PC-9 (cell line): ENCODE measurements at regions not wholly inside any gene's neighbourhood (a gene's known extent, or its start where the extent isn't known, plus 50 kb on each side); places are given as distances from the start of the nearest gene placed in this dataset.

Experiments
- BruUV-seq: library from RNA; stranded (reverse); fragments of 400-500 nt; replicated peaks from 2 replicates; lab custom pipeline; 2021; lab: Mats Ljungman, UMichigan
- CTCF ChIA-PET: fragments of 300-600 bp; sonication (Branson Sonifier 250); formaldehyde crosslinking; loops from one replicate; lab custom pipeline; 2022; ENCODE audit warnings: antibody characterized with exemption; lab: Charles Lee
- POLR2A ChIA-PET: fragments of 300-600 bp; sonication (Branson Sonifier 250); formaldehyde crosslinking; loops from one replicate; lab custom pipeline; 2022; ENCODE audit warnings: antibody characterized with exemption; ENCODE audit not compliant: unreplicated experiment; lab: Charles Lee
- DNase-seq, 2 experiments: peaks; one replicate each; pipeline versions ENCODE4 v3.0.0 to v3.0.0-alpha.2; 2015 to 2022; ENCODE audit warnings: mixed read lengths in 1 of 2
- H2AFZ ChIP-seq: fragments of 200-600 bp; sonication (generic); 2 replicates; pipeline ENCODE4 v1.8.1; 2017; ENCODE audit warnings: antibody characterized with exemption
- H3F3A ChIP-seq: fragments of 200-600 bp; sonication (generic); 2 replicates; pipeline ENCODE4 v1.8.1; 2017; ENCODE audit warnings: antibody characterized with exemption, mild to moderate bottlenecking, low read depth; ENCODE audit not compliant: insufficient read depth
- H3K27ac ChIP-seq: fragments of 200-600 bp; sonication (generic); 2 replicates; pipeline ENCODE4 v1.6.1; 2016; ENCODE audit warnings: mixed run types
- H3K27me3 ChIP-seq: fragments of 200-600 bp; sonication (generic); 2 replicates; pipeline ENCODE4 v1.6.1; 2016; ENCODE audit warnings: low read depth, mixed run types; ENCODE audit not compliant: insufficient read depth
- H3K36me3 ChIP-seq: fragments of 200-600 bp; sonication (generic); 2 replicates; pipeline ENCODE4 v1.6.1; 2016; ENCODE audit warnings: low read depth, mixed run types
- H3K4me1 ChIP-seq: fragments of 200-600 bp; sonication (generic); replicated peaks from 2 replicates; pipeline ENCODE4 v1.6.1; 2016; ENCODE audit warnings: mixed run types; ENCODE audit not compliant: insufficient read depth
- H3K4me2 ChIP-seq: fragments of 200-600 bp; sonication (generic); 2 replicates; pipeline ENCODE4 v1.6.1; 2017; ENCODE audit warnings: mixed run types
- H3K4me3 ChIP-seq: fragments of 200-600 bp; sonication (generic); 2 replicates; pipeline ENCODE4 v1.6.1; 2016; ENCODE audit warnings: mixed run types
- H3K79me2 ChIP-seq: fragments of 200-600 bp; sonication (generic); 2 replicates; pipeline ENCODE4 v1.6.1; 2017; ENCODE audit warnings: low read depth, mixed run types
- H3K9me2 ChIP-seq: fragments of 200-600 bp; sonication (generic); 2 replicates; pipeline ENCODE4 v1.8.1; 2017; ENCODE audit warnings: mild to moderate bottlenecking; ENCODE audit not compliant: insufficient read depth
- H3K9me3 ChIP-seq: fragments of 200-600 bp; sonication (generic); 2 replicates; pipeline ENCODE4 v1.8.1; 2016; ENCODE audit warnings: low read depth; ENCODE audit not compliant: insufficient read depth
- H4K20me1 ChIP-seq: fragments of 200-600 bp; sonication (generic); 2 replicates; pipeline ENCODE4 v1.8.1; 2017; ENCODE audit not compliant: insufficient read depth
- CTCF ChIP-seq: fragments of 200-600 bp; sonication (generic); conservative IDR thresholded peaks from 2 replicates; pipeline ENCODE4 v1.6.1; 2017; ENCODE audit warnings: mixed run types, antibody characterized with exemption, mild to moderate bottlenecking, moderate library complexity
- EZH2 ChIP-seq: fragments of 200-600 bp; sonication (generic); IDR thresholded peaks from 2 replicates; pipeline ENCODE4 v1.8.0; 2017; ENCODE audit warnings: antibody characterized with exemption, low read depth
- intact Hi-C: fragments of 100-400 bp; cut with micrococcal nuclease; formaldehyde crosslinking; loops from one replicate; pipeline ENCODE4 v1.10.0; 2022; ENCODE audit not compliant: unreplicated experiment

- Histone ChIP-seq H3K4me2 (no peak overlapping the region), H3K27me3 (peaks cover 33% of the 10 kb centered on the region), H3K79me2 (no peaks in the 10 kb centered on the region), H3K4me1 (no peaks in the 10 kb centered on the region), H3K4me3 (no peak overlapping the region), H3F3A (no peaks in the 10 kb centered on the region), H4K20me1 (no peaks in the 10 kb centered on the region), H3K36me3 (no peaks in the 10 kb centered on the region), H2AFZ (no peak overlapping the region), H3K9me2 (no peaks in the 10 kb centered on the region), H3K9me3 (no peaks in the 10 kb centered on the region), H3K27ac (no peak overlapping the region)
- no TSS peak for BruUV-seq
- CTCF ChIA-PET, result no interaction called here
- TF ChIP-seq CTCF, result no peak
- no peak for TF ChIP-seq EZH2
- intact Hi-C loops, result no loop called here
- POLR2A ChIA-PET, result no interaction called here
- no peak for DNase-seq
Measured at GRCh38 chr10:1858547-1858946, 121.2 kb upstream of the ADARB2 start.

GRCh38 chr10:1858048-1858447, 120.7 kb upstream of the ADARB2 start:
- no TSS peak for BruUV-seq

GRCh38 chr10:1855911-1856310, 118.6 kb upstream of the ADARB2 start:
- H3K4me1 ChIP-seq, result no peaks in the 10 kb centered on the region
- H3K9me2 ChIP-seq, result no peaks in the 10 kb centered on the region
- peaks cover 43% of the 10 kb centered on the region for H3K27me3 ChIP-seq
- POLR2A ChIA-PET, result no interaction called here
- DNase-seq, result no peak
- no peaks in the 10 kb centered on the region for H4K20me1 ChIP-seq
- no peaks in the 10 kb centered on the region for H3F3A ChIP-seq
- CTCF ChIA-PET, result no interaction called here
- no peak for TF ChIP-seq EZH2
- TF ChIP-seq CTCF, result no peak
- H2AFZ ChIP-seq, result no peak overlapping the region
- no peak overlapping the region for H3K4me2 ChIP-seq
- H3K9me3 ChIP-seq, result no peaks in the 10 kb centered on the region
- no peaks in the 10 kb centered on the region for H3K79me2 ChIP-seq
- H3K4me3 ChIP-seq, result no peak overlapping the region
- BruUV-seq, result no TSS peak
- intact Hi-C loops, result no loop called here
- H3K36me3 ChIP-seq, result no peaks in the 10 kb centered on the region
- H3K27ac ChIP-seq, result no peak overlapping the region

More at GRCh38 chr10:1858048-1858447, 120.7 kb upstream of the ADARB2 start:
- Histone ChIP-seq H3K36me3 (no peaks in the 10 kb centered on the region), H4K20me1 (no peaks in the 10 kb centered on the region), H3K4me2 (no peak overlapping the region), H3K27ac (no peak overlapping the region), H3K4me3 (no peak overlapping the region), H3K79me2 (no peaks in the 10 kb centered on the region), H3K4me1 (no peaks in the 10 kb centered on the region), H3K9me3 (no peaks in the 10 kb centered on the region), H3F3A (no peaks in the 10 kb centered on the region), H2AFZ (no peak overlapping the region), H3K27me3 (peaks cover 38% of the 10 kb centered on the region), H3K9me2 (no peaks in the 10 kb centered on the region)
- ChIA-PET POLR2A (no interaction called here), CTCF (no interaction called here)
- no peak for DNase-seq
- TF ChIP-seq EZH2 (no peak), CTCF (no peak)
- intact Hi-C loops, result no loop called here
